Vagina (tissue), 2 donors: ENCODE measurements at regions not wholly inside any gene's neighbourhood (a gene's known extent, or its start where the extent isn't known, plus 50 kb on each side); places are given as distances from the start of the nearest gene placed in this dataset.

Source experiments
- POLR2A ChIP-seq, 2 donors: fragments of 450-650 bp; IDR thresholded peaks; one replicate each; pipeline ENCODE4 v1.6.1; 2017; ENCODE audit warnings: antibody characterized with exemption in 2 of 2, mild to moderate bottlenecking in 2 of 2, moderate library complexity in 2 of 2
- TF ChIP-seq, protein P1 (sequence below), 3 experiments: fragments of 450-650 bp in 2 of 3; fragments of 200-600 bp in 1 of 3; sonication (generic) in 1 of 3; IDR thresholded peaks; one replicate each; pipeline ENCODE4 v1.5.1; 2017 to 2019; ENCODE audit warnings: antibody characterized with exemption in 3 of 3, mild to moderate bottlenecking in 2 of 3, moderate library complexity in 2 of 3

DNA sequence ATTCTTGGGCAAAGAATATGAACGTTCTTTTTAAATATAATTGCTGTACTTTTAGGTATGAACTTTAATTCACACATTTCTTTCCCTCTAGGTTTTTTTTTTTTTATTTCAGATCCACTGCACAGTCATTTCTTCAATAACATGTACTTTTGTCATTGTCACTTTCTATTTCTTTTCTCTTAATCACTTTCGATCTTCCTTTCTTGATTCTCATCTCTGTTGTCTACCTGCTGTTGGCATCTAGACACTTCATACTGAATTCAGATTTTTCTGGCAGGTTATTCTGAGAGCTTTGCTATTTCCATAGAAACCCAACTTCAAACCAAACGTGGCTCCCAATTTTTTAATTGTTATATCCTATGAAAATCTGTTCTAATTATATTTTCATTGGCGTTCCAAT is 211.7 kb upstream of the KLF6 start:
- TF ChIP-seq, protein P1, sequence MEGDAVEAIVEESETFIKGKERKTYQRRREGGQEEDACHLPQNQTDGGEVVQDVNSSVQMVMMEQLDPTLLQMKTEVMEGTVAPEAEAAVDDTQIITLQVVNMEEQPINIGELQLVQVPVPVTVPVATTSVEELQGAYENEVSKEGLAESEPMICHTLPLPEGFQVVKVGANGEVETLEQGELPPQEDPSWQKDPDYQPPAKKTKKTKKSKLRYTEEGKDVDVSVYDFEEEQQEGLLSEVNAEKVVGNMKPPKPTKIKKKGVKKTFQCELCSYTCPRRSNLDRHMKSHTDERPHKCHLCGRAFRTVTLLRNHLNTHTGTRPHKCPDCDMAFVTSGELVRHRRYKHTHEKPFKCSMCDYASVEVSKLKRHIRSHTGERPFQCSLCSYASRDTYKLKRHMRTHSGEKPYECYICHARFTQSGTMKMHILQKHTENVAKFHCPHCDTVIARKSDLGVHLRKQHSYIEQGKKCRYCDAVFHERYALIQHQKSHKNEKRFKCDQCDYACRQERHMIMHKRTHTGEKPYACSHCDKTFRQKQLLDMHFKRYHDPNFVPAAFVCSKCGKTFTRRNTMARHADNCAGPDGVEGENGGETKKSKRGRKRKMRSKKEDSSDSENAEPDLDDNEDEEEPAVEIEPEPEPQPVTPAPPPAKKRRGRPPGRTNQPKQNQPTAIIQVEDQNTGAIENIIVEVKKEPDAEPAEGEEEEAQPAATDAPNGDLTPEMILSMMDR (IDR thresholded peaks at IDR 0.05) = no peak
- TF ChIP-seq POLR2A (IDR thresholded peaks at IDR 0.05) = no peak
